ENCODE measurements at regions not wholly inside any gene's neighbourhood (a gene's known extent, or its start where the extent isn't known, plus 50 kb on each side); places are given as distances from the start of the nearest gene placed in this dataset.

DNA sequence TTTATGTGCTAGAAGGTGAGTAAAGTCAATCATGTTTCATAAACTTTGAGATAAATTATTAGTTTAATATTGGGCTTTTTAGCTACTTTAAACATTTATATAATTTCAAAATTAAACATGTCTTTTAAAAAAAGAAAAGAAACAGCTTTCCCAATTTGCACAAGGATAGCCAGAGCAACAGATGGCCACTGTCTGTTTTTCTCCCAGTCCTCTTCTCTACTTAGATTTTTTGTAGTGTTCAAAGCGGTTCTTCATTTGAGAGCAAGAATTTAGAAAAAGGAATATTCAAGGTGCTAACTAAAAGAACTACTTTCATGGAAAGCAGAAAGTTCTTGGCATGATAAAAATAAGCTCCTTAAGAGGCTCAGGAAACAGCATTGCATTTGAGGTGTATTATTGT lies 128.3 kb upstream of the MIR17HG start:
- Histone ChIP-seq H4K20me1 (replicated peaks; ENCODE audit: control insufficient read depth, insufficient read depth, low read length) (no peaks in the 10 kb centered on the region), H3K9me1 (ENCODE audit: control insufficient read depth, insufficient read depth, low read length) (no peaks in the 10 kb centered on the region), H2AFZ (ENCODE audit: low read depth, low read length) (no peak overlapping the region), H3K27me3 (ENCODE audit: control insufficient read depth in 2 of 2, insufficient read depth in 2 of 2, low read length in 2 of 2) (no peaks in the 10 kb centered on the region), H3K9me3 (replicated peaks; ENCODE audit: control insufficient read depth, insufficient read depth, low read depth, low read length) (no peaks in the 10 kb centered on the region), H3K36me3 (ENCODE audit: control insufficient read depth, insufficient read depth, low read length) (no peaks in the 10 kb centered on the region), H3K4me2 (ENCODE audit: insufficient read depth, low read length) (no peak overlapping the region), H3K4me1 (replicated peaks in 1 of 2; ENCODE audit: control insufficient read depth in 2 of 2, insufficient read depth in 2 of 2, low read length in 2 of 2) (no peaks in the 10 kb centered on the region), H3K4me3 (no peak overlapping the region), H3K79me2 (ENCODE audit: control insufficient read depth, insufficient read depth, low read length) (no peaks in the 10 kb centered on the region), H3K9ac (ENCODE audit: insufficient read depth in 1 of 2, low read depth in 2 of 2, low read length in 2 of 2) (no peak overlapping the region), H3K27ac (ENCODE audit: extremely low read depth, low read depth, low read length) (no peak overlapping the region)
- WGBS (ENCODE audit: insufficient coverage, low coverage, missing lambda C conversion rate) = 0% methylated on average over 1 of the region's 1 CpG
- TF ChIP-seq ZNF699 (CRISPR knock-in tag; IDR thresholded peaks at IDR 0.05; ENCODE audit: insufficient replicate concordance) (peak; percentile 18), KLF13 (tag; IDR thresholded peaks at IDR 0.05; ENCODE audit: borderline replicate concordance, low read depth) (no peak)
- ChIA-PET CTCF (ENCODE audit: low intra/inter-chr PET ratio) (no interaction called here), POLR2A (interaction anchor here (0.6 to 1.7 kb wide), 4 partner anchors 13 to 203 kb away, joined by 3 to 5 read pairs (median 4); no protein-coding TSS in a partner anchor)
- intact Hi-C loops (cut with micrococcal nuclease) (loop anchor here (2.0 to 5.0 kb wide), 2 partner anchors 18 to 52 kb away; no protein-coding TSS in a partner anchor), in situ Hi-C loops (cut with MboI) (no loop called here)
- FAIRE-seq (no peak), DNase-seq (ENCODE audit: extremely low read depth in 1 of 4, low spot score in 3 of 4) (no peak), ATAC-seq (no peak)
- BruUV-seq (replicated peaks) = no TSS peak

DNA sequence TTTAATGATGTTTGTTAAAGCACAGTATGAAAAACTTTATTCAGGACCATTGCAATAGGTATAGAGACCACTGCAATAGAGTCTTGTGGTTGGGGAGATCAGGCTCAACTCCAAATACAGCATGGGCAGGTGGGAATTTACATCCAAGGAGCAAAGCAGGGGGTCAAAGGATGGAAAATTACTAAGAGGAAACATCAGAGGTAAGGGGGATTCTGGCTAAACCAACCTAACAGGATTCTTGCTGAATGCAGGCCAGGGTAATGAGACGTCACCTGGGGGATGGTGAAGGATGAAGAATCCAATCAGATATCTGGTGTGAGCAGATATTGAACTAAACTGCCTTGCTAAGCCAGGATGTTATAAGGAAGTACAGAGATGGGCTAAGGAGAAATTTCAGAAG lies 126.6 kb upstream of the MIR17HG start:
- TF ChIP-seq RFX5 (IDR thresholded peaks at IDR 0.05; ENCODE audit: low read depth, low read length) (no peak), TGIF2 (CRISPR knock-in tag; IDR thresholded peaks at IDR 0.05) (no peak), SIRT6 (IDR thresholded peaks at IDR 0.05; ENCODE audit: low read depth, low read length) (no peak), ZNF507 (tag; conservative IDR thresholded peaks at IDR 0.05) (no peak)
- Histone ChIP-seq H3K79me2 (ENCODE audit: control insufficient read depth, insufficient read depth, low read length) (no peaks in the 10 kb centered on the region), H3K9ac (ENCODE audit: insufficient read depth in 1 of 2, low read depth in 2 of 2, low read length in 2 of 2) (no peak overlapping the region), H3K36me3 (ENCODE audit: control insufficient read depth, insufficient read depth, low read length) (no peaks in the 10 kb centered on the region), H3K27me3 (ENCODE audit: control insufficient read depth in 2 of 2, insufficient read depth in 2 of 2, low read length in 2 of 2) (no peaks in the 10 kb centered on the region), H4K20me1 (replicated peaks; ENCODE audit: control insufficient read depth, insufficient read depth, low read length) (no peaks in the 10 kb centered on the region), H2AFZ (ENCODE audit: low read depth, low read length) (no peak overlapping the region), H3K4me2 (ENCODE audit: insufficient read depth, low read length) (no peak overlapping the region), H3K9me1 (ENCODE audit: control insufficient read depth, insufficient read depth, low read length) (no peaks in the 10 kb centered on the region), H3K9me3 (replicated peaks; ENCODE audit: control insufficient read depth, insufficient read depth, low read depth, low read length) (no peaks in the 10 kb centered on the region), H3K4me1 (replicated peaks in 1 of 2; ENCODE audit: control insufficient read depth in 2 of 2, insufficient read depth in 2 of 2, low read length in 2 of 2) (no peaks in the 10 kb centered on the region), H3K4me3 (no peak overlapping the region), H3K27ac (ENCODE audit: extremely low read depth, low read depth, low read length) (no peak overlapping the region)
- no peak for ATAC-seq
- in situ Hi-C loops (cut with MboI) = no loop called here
- no peak for FAIRE-seq
- ChIA-PET POLR2A (no interaction called here), CTCF (ENCODE audit: low intra/inter-chr PET ratio) (no interaction called here)
- intact Hi-C loops (cut with micrococcal nuclease) = loop anchor here (5.0 kb wide), 3 partner anchors 34 to 56 kb away; no protein-coding TSS in a partner anchor
- WGBS (ENCODE audit: insufficient coverage, low coverage, missing lambda C conversion rate) = 0% methylated on average over 1 of the region's 1 CpG
- no TSS peak for BruUV-seq (replicated peaks)
- no peak for DNase-seq (ENCODE audit: extremely low read depth in 1 of 4, low spot score in 3 of 4)

Data from K562 (cell line).